Stimulated activated CD8-positive, alpha-beta memory T cell treated with anti-CD3 and anti-CD28 coated beads, Interleukin-4, amount 100 ng/mL, for 4 hours (primary cell): ENCODE measurements at regions not wholly inside any gene's neighbourhood (a gene's known extent, or its start where the extent isn't known, plus 50 kb on each side); places are given as distances from the start of the nearest gene placed in this dataset.
"Not testable (repeated sequence)": the region's sequence is repeated elsewhere in the genome, so short reads cannot be mapped to it uniquely, and the experiment has no call there.

Experiments used
- DNase-seq, 2 donors: peaks; one replicate each; pipeline ENCODE4 v3.0.0-alpha.2; 2020; ENCODE audit warnings: low read depth in 2 of 2, low spot score in 1 of 2

DNA sequence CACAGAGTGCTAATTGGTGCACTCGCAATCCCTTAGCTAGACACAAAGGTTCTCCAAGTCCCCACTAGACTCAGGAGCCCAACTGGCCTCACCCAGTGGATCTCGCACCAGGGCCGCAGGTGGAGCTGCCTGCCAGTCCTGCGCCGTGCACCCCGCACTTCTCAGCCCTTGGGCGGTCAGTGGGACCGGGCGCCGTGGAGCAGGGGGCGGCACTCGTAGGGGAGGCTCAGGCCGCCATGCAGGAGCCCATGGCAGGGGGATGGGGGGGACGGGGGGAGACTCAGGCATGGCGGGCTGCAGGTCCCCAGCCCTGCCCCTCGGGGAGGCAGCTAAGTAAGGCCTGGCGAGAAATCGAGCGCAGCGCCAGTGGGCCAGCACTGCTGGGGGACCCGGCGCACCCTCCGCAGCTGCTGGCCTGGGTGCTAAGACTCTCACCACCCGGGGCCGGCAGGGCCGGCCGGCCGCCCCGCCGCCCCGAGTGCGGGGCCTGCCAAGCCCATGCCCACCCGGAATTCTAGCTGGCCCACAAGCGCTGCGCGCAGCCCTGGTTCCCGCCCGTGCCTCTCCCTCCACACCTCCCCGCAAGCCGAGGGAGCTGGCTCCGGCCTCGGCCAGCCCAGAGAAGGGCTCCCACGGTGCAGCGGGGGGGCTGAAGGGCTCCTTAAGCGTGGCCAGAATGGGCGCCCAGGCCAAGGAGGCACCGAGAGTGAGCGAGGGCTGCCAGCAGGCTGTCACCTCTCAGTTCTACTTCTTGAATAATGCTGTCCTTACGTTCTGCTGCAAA is 258.2 kb downstream of the GALC start:
- not testable (repeated sequence) for DNase-seq

- DNase-seq = not testable (repeated sequence)
These were observed 259.9 kb downstream of the GALC start for GRCh38 chr14:87733115-87733514.

DNA sequence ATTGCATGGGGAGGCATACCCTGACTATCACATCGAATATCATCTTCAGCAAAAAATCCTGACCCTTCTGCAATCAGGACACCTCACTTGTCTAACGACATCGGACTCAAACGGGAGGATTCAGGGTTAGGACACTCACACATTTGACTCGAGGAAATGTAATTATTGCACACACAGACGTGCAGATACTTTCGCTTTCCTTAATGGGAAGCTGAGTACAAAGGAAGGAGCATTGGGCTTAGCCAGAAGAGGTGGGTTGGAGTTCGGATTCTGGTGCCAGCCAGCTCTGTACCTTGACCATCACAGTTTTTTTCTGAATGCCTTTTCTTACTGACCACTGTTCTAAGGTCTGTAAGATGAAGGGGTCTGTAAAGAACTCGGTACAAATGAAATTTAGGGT is 260.4 kb downstream of the GALC start:
- no peak for DNase-seq

GRCh38 chr14:87725318-87725717 is 267.7 kb downstream of the GALC start:
- no peak for DNase-seq

- no peak for DNase-seq
These were observed 280.4 kb downstream of the GALC start for GRCh38 chr14:87712396-87713090.

- DNase-seq = no peak
These were observed 287.5 kb downstream of the GALC start for GRCh38 chr14:87705439-87705896.

GRCh38 chr14:87698481-87698880 is 294.5 kb downstream of the GALC start:
- no peak for DNase-seq

DNA sequence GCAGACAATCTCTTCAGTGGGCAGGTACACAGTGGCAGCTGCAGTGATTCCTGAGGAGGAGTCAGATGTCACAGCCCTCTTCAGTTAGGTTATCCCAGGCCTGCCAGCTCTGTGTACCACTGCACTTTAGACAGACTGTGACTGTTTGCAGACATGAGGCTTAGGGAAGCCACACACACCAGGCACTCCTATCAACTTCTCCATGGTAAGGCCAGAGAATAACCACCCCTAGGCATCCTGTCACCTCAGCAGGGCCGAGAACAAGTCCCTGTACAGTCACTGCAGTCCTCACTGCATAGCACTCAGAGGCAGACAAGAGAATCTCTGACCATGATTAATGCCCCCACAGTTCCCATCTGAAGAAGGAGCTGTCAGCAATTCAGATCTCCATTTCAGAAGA is 296.5 kb downstream of the GALC start:
- DNase-seq = no peak

DNA sequence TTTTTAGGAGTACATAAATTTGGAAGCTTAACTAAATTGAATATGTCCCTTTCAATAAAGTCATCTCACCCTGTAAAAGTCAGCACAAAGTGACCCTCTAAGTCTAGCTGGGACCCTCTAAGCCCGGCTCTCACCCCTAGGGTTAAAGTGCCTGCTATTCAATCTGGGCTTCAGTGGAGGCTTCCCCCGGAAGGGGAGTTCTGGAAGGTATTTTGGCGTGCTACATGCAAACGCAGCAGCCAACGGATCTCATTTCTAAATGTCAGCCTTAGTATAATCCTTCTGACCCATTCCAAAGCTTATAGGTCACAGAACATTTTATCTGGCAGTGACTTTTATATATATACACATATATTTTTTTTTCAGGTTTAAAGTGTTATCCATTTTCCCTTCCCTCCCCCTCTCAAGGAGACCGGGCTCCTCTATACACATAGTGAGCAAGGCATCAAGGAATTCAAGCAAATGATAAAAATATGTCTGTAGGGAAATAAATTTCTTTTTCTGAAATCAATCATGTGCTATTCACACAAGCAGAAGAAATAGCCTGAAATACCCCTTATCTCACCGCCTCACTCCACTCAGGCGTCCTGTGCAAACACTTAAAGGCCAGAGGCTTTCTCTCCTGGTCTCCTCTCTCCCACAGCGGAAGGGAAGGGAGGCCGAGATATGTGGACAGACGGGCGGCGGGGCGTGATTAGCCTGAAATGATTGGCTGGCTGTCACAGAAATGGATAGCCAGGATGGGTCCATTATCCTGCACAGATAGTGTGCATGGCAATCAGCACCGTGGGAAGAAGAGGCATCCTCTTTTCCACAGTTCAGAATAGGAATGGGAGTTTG is 301.7 kb downstream of the GALC start:
- DNase-seq = no peak

DNA sequence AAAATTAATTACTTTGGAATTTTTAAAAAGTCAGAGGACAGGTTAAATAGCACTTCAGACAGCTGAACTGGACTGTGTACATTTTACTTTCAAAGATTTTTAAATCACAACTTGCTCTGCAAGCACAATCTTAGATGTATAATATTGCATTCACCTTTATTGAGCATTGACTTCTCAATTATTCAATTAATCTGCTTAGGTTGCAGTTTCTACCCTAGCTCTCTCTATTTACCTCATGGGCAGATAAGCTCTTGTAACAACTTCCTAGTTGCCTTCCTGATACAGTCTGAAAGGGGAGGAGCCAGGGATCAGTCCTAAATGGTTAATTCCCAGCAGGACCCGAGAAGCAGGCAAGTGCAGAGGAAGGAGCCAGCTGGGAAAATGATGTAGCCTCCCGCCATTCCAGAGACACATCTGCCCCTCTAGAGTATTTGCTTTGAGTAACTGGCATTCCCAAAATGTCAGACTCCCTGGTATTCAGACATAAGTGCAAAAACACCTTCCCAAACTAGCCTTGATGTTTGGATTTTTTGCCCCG is 302.8 kb downstream of the GALC start:
- DNase-seq = no peak

DNA sequence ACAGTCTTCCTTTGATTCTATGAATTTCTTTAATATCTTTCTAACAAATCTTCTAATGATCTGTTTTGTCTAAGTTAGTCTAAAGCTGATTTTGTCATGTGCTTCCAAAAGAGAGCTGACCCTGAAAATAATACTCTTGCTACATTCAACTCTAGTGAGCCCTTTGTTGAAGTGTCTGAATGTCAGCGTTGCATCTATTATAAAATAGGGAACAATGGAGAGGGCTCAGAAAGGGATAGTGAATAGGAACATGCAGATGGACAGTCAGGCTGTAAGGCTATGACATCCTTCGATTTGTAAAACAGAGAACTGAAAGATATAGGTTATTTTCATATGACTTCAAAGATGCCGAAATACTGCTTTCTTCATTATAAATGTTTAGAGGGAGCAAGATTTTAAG is 304.5 kb downstream of the GALC start:
- DNase-seq = no peak

GRCh38 chr14:87687420-87687819 is 305.6 kb downstream of the GALC start:
- DNase-seq = no peak

DNA sequence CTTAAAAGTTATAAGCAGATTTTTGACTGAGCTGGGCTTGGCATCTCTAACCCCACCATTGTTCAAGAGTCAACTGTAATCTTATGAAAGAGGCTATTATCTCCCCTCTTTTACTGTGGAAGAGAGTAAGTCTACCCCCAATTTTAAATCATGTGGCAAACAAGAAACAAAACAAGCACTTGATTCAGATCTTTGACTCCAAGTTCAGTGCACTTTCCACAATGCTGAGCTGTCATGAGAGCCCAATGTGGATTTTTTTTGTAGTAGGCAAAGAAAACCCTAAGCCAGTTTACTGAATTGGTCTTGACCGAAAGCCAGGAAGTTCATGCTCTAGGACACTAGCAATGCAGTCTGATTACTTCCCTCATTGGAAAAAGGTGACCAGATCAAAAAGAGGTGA is 306.2 kb downstream of the GALC start:
- DNase-seq = no peak

GRCh38 chr14:87679866-87680265 is 313.1 kb downstream of the GALC start:
- no peak for DNase-seq

DNA sequence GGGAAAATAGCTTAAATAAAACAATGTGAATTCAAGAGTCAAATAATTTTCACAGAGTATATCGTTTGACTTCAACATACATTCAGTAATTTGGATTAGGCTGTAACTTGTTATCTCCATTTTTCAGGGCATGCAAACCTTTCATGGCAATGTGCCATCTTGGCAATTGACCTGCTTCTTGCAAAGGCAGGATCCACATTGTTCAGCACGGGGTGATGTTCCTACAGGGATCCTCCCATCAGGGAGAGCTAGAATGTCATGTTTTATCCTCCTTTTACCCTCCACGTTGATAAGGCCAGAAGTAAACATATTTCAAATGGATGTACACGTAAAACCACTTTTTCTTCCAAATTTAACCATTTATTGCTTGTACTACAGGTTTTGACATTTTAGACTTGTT is 314.4 kb downstream of the GALC start:
- no peak for DNase-seq

- DNase-seq = no peak
These were observed 316.1 kb downstream of the GALC start for GRCh38 chr14:87676814-87677437.

GRCh38 chr14:87667659-87668058 is 325.3 kb downstream of the GALC start:
- DNase-seq = no peak

- no peak for DNase-seq
These were observed 336.7 kb downstream of the GALC start for GRCh38 chr14:87656315-87656714.

DNA sequence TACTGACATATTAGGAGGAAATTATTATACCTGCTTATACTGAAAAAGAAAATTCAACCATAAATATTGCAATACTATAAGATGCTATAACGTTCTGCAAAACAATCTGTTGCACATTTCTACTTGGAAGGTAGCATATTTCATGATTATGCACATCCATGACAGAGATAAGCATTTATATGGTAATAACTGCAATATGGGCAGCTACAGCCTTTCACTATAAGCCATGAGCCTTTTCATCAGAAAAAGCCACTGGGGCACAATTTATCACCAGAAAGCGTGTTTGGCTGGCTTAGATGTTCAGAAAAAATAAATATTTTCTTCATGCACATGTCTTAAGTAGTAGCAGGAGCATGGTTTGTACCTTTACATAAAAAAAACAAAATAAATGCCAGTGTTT is 340.7 kb downstream of the GALC start:
- DNase-seq = no peak

GRCh38 chr14:87644689-87645088 is 348.3 kb downstream of the GALC start:
- DNase-seq = no peak

DNA sequence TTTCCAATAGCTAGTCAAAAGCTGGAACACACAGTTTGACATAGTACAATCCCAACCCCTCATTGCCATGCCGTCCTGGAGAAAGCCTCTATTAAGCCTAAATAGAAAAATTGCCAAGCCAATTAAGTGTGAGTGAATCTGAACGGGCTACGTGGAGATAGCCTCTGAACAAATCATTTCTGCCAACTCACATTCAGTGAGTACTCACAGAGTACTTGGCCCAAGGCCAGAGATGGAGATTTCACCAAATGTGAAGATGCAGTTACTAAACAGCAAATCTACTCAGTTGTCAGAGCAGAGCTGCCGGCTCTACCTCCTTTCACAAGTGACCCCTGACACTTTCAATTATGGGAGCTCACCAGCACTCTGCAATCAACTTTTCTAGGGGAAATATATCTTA is 350.0 kb downstream of the GALC start:
- DNase-seq = no peak
